ENCODE measurements at regions not wholly inside any gene's neighbourhood (a gene's known extent, or its start where the extent isn't known, plus 50 kb on each side); places are given as distances from the start of the nearest gene placed in this dataset.

- Histone ChIP-seq H3K9ac (ENCODE audit: low read depth, low read length, poor library complexity, severe bottlenecking) (no peak overlapping the region), H3K4me2 (ENCODE audit: low read depth, low read length, poor library complexity, severe bottlenecking) (no peak overlapping the region), H2AFZ (ENCODE audit: low read length) (no peak overlapping the region), H3K79me2 (ENCODE audit: insufficient read depth, low read length) (no peaks in the 10 kb centered on the region), H3F3A (ENCODE audit: low read depth) (no peaks in the 10 kb centered on the region), H3K27me3 (ENCODE audit: insufficient read depth, low read length, poor library complexity, severe bottlenecking) (no peaks in the 10 kb centered on the region), H4K20me1 (ENCODE audit: insufficient read depth, low read length, poor library complexity, severe bottlenecking) (no peaks in the 10 kb centered on the region), H3K9me3 (ENCODE audit: insufficient read depth, low read depth, low read length) (peaks cover 8% of the 10 kb centered on the region; the same call in 1 of the 2 replicates), H3K9me2 (replicated peaks; ENCODE audit: low read depth, low read length) (no peaks in the 10 kb centered on the region), H3K4me1 (ENCODE audit: insufficient read depth, low read length, poor library complexity, severe bottlenecking) (no peaks in the 10 kb centered on the region), H3K36me3 (ENCODE audit: insufficient read depth, low read length) (no peaks in the 10 kb centered on the region), H3K4me3 (ENCODE audit: low read length, poor library complexity, severe bottlenecking) (no peak overlapping the region)
- TF ChIP-seq CTCF (conservative IDR thresholded peaks at IDR 0.05; ENCODE audit: low read length) (no peak), EZH2phosphoT487 (IDR thresholded peaks at IDR 0.05; ENCODE audit: borderline replicate concordance) (no peak)
Observed at GRCh38 chr9:106060885-106061284, 366.5 kb downstream of the TMEM38B start.

GRCh38 chr9:106062250-106062649, 367.9 kb downstream of the TMEM38B start:
- Histone ChIP-seq H3K4me2 (ENCODE audit: low read depth, low read length, poor library complexity, severe bottlenecking) (no peak overlapping the region), H2AFZ (ENCODE audit: low read length) (no peak overlapping the region), H3K9ac (ENCODE audit: low read depth, low read length, poor library complexity, severe bottlenecking) (no peak overlapping the region), H3K4me3 (ENCODE audit: low read length, poor library complexity, severe bottlenecking) (no peak overlapping the region), H4K20me1 (ENCODE audit: insufficient read depth, low read length, poor library complexity, severe bottlenecking) (no peaks in the 10 kb centered on the region), H3F3A (ENCODE audit: low read depth) (no peaks in the 10 kb centered on the region), H3K27me3 (ENCODE audit: insufficient read depth, low read length, poor library complexity, severe bottlenecking) (no peaks in the 10 kb centered on the region), H3K79me2 (ENCODE audit: insufficient read depth, low read length) (no peaks in the 10 kb centered on the region), H3K9me2 (replicated peaks; ENCODE audit: low read depth, low read length) (no peaks in the 10 kb centered on the region), H3K36me3 (ENCODE audit: insufficient read depth, low read length) (no peaks in the 10 kb centered on the region), H3K4me1 (ENCODE audit: insufficient read depth, low read length, poor library complexity, severe bottlenecking) (no peaks in the 10 kb centered on the region), H3K9me3 (ENCODE audit: insufficient read depth, low read depth, low read length) (peaks cover 8% of the 10 kb centered on the region; the same call in 1 of the 2 replicates)
- TF ChIP-seq EZH2phosphoT487 (IDR thresholded peaks at IDR 0.05; ENCODE audit: borderline replicate concordance) (no peak), CTCF (conservative IDR thresholded peaks at IDR 0.05; ENCODE audit: low read length) (no peak)

- peaks cover 10% of the 10 kb centered on the region for H3K4me1 ChIP-seq (ENCODE audit: insufficient read depth, low read length, poor library complexity, severe bottlenecking)
- H3K79me2 ChIP-seq (ENCODE audit: insufficient read depth, low read length), result no peaks in the 10 kb centered on the region
- no peaks in the 10 kb centered on the region for H3K9me2 ChIP-seq (replicated peaks; ENCODE audit: low read depth, low read length)
- H3K4me2 ChIP-seq (ENCODE audit: low read depth, low read length, poor library complexity, severe bottlenecking), result no peak overlapping the region
- no peaks in the 10 kb centered on the region for H3K27me3 ChIP-seq (ENCODE audit: insufficient read depth, low read length, poor library complexity, severe bottlenecking)
- no peak overlapping the region for H2AFZ ChIP-seq (ENCODE audit: low read length)
- H3K36me3 ChIP-seq (ENCODE audit: insufficient read depth, low read length), result no peaks in the 10 kb centered on the region
- no peaks in the 10 kb centered on the region for H3F3A ChIP-seq (ENCODE audit: low read depth)
- no peaks in the 10 kb centered on the region for H4K20me1 ChIP-seq (ENCODE audit: insufficient read depth, low read length, poor library complexity, severe bottlenecking)
- no peak overlapping the region for H3K9ac ChIP-seq (ENCODE audit: low read depth, low read length, poor library complexity, severe bottlenecking)
- no peak for TF ChIP-seq EZH2phosphoT487 (IDR thresholded peaks at IDR 0.05; ENCODE audit: borderline replicate concordance)
- TF ChIP-seq CTCF (conservative IDR thresholded peaks at IDR 0.05; ENCODE audit: low read length), result no peak
- H3K9me3 ChIP-seq (ENCODE audit: insufficient read depth, low read depth, low read length), result no peaks in the 10 kb centered on the region
- no peak overlapping the region for H3K4me3 ChIP-seq (ENCODE audit: low read length, poor library complexity, severe bottlenecking)
Observed at GRCh38 chr9:106065136-106065535, 370.8 kb downstream of the TMEM38B start.

All from Loucy (cell line).